IPS-15b (cell line): ENCODE measurements at regions not wholly inside any gene's neighbourhood (a gene's known extent, or its start where the extent isn't known, plus 50 kb on each side); places are given as distances from the start of the nearest gene placed in this dataset.

Experiments used
- H3K27me3 ChIP-seq: one replicate; pipeline ENCODE4 v1.6.1; 2013; ENCODE audit warnings: low read length; ENCODE audit not compliant: control insufficient read depth, insufficient read depth
- H3K36me3 ChIP-seq: one replicate; pipeline ENCODE4 v1.6.1; 2013; ENCODE audit warnings: low read length; ENCODE audit not compliant: control insufficient read depth, insufficient read depth
- H3K4me1 ChIP-seq: one replicate; pipeline ENCODE4 v1.6.1; 2013; ENCODE audit warnings: mild to moderate bottlenecking, low read length; ENCODE audit not compliant: control insufficient read depth, insufficient read depth
- H3K4me3 ChIP-seq: one replicate; pipeline ENCODE4 v1.5.1; 2013; ENCODE audit warnings: low read depth, low read length
- H3K9ac ChIP-seq: one replicate; pipeline ENCODE4 v1.6.1; 2013; ENCODE audit warnings: low read depth, mild to moderate bottlenecking, low read length
- H3K9me3 ChIP-seq: one replicate; pipeline ENCODE4 v1.6.1; 2013; ENCODE audit warnings: mild to moderate bottlenecking, low read length; ENCODE audit not compliant: control insufficient read depth, insufficient read depth

DNA sequence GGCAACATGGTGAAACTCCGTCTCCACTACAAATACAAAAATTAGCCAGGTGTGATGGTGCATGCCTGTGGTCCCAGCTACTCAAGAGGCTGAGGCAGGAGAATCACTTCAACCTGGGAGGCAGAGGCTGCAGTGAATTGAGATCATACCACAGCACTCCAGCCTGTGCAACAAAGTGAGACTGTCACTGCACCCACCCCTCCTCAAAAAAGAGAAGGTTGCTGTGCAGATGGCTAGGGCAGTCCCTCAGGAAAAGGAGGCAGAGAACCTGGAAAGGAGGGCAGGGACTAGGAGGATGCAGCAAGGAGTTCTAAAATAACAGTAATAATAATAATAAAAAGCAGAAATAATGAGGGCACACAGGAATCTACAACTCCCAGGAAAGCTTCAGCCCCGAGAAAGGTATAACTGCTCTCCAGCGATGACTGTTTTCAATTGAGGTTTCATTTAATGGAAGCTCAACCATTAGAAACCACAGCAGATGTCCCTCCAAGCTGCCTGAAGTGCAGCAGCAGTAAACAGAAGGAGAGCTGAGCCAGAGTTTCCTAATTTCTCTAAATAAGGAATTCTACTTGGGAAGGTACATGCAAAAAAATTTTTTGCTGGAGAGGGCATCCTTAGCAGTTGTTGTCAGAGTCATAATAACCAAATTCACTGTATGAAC, 326.5 kb downstream of the GATA3 start:
- H3K27me3 ChIP-seq: no peaks in the 10 kb centered on the region
- H3K36me3 ChIP-seq: no peaks in the 10 kb centered on the region
- no peak overlapping the region for H3K4me3 ChIP-seq
- peaks cover 4% of the 10 kb centered on the region for H3K4me1 ChIP-seq
- H3K9me3 ChIP-seq: no peaks in the 10 kb centered on the region
- H3K9ac ChIP-seq: no peak overlapping the region

- H3K4me1 ChIP-seq: no peaks in the 10 kb centered on the region
- H3K9ac ChIP-seq: no peak overlapping the region
- no peaks in the 10 kb centered on the region for H3K9me3 ChIP-seq
- H3K27me3 ChIP-seq: no peaks in the 10 kb centered on the region
- H3K36me3 ChIP-seq: no peaks in the 10 kb centered on the region
- no peak overlapping the region for H3K4me3 ChIP-seq
Observed at GRCh38 chr10:8386781-8387180, 332.3 kb downstream of the GATA3 start.

DNA sequence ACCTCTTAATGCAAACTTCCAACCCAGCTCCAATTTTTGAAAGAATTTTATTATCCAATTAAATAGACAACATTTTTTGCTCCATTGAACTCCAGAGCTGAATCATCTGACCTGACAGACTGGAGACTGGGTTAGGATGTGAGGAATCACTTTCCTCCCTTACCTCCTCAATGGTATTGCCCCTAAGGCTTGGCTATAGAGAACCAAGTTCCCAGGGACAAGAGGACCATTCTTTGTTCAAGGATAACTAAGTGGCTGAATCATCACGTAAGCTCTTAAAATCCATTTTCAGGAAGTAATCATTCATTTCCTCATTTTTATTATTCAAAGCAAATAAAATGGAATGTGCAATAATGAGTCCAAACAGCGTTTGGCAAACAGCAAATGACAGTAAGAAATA, 335.1 kb downstream of the GATA3 start:
- Histone ChIP-seq H3K4me1 (no peaks in the 10 kb centered on the region), H3K9me3 (no peaks in the 10 kb centered on the region), H3K27me3 (no peaks in the 10 kb centered on the region), H3K36me3 (no peaks in the 10 kb centered on the region), H3K4me3 (no peak overlapping the region), H3K9ac (no peak overlapping the region)

DNA sequence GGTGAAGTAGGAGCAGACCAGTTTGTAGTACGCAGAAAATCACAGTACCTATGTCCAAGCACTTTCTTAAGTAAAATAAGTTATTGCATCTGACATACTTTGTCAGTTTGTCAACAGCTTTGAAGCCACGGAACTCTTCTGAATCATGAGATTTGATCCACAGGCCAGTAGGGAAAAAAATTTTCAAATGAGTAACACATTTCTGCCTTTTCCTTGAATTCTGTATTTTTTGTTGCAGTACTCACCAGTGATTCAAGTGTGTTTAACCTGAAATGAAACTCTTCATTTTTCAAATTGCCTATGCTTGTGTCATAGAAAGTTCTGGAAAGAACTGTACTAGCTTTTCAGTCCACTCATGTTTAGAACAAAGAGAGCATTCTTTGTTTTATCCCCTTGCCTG, 337.7 kb downstream of the GATA3 start:
- no peak overlapping the region for H3K9ac ChIP-seq
- no peak overlapping the region for H3K4me3 ChIP-seq
- H3K36me3 ChIP-seq: no peaks in the 10 kb centered on the region
- H3K9me3 ChIP-seq: no peaks in the 10 kb centered on the region
- H3K4me1 ChIP-seq: no peaks in the 10 kb centered on the region
- H3K27me3 ChIP-seq: no peaks in the 10 kb centered on the region

DNA sequence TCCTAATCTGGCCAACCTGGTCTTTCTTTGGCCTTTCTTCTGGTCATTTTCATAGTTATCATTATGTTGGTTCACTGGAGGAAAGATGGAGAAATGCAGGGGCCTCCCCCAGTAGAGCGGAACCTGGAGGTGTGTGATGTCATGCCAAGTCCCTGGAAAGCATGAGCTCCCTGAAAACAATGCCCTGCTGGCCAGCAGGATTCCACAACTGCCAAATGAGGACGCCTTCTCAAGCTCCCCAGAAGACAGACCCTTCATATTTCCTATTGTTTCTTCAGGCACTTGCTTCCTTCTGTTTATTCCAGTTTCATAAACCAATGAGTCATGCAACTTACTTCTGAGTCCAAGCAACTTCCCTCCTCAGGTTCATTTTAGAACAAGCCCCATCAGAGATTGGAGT, 339.0 kb downstream of the GATA3 start:
- Histone ChIP-seq H3K4me1 (no peaks in the 10 kb centered on the region), H3K9me3 (no peaks in the 10 kb centered on the region), H3K36me3 (no peaks in the 10 kb centered on the region), H3K27me3 (no peaks in the 10 kb centered on the region), H3K9ac (no peak overlapping the region), H3K4me3 (no peak overlapping the region)

DNA sequence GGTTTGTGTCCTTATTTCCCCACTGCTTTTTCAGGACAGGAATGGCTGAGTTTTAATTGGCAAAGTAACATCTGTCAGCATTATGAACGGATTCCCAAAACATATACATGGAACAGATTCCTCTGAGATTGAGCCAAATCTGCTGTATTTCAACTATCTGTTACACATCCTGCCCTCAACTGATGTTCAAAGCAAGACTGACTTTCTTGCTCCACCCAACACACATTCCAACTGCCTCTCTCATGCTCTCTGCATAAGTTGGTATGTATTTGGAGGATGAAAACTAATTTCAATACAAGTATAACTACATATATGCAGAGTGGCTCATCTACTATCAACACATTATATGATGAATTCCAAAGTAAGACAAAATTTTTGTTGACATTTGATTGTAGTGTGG, 342.2 kb downstream of the GATA3 start:
- H3K4me3 ChIP-seq: no peak overlapping the region
- peaks cover 5% of the 10 kb centered on the region for H3K4me1 ChIP-seq

GRCh38 chr10:8398771-8399170, 344.3 kb downstream of the GATA3 start:
- Histone ChIP-seq H3K27me3 (no peaks in the 10 kb centered on the region), H3K36me3 (no peaks in the 10 kb centered on the region), H3K9ac (no peak overlapping the region), H3K9me3 (no peaks in the 10 kb centered on the region), H3K4me3 (no peak overlapping the region), H3K4me1 (peaks cover 5% of the 10 kb centered on the region)

More for the DNA sequence above, 342.2 kb downstream of the GATA3 start:
- Histone ChIP-seq H3K9ac (no peak overlapping the region), H3K27me3 (no peaks in the 10 kb centered on the region), H3K36me3 (no peaks in the 10 kb centered on the region), H3K9me3 (no peaks in the 10 kb centered on the region)

DNA sequence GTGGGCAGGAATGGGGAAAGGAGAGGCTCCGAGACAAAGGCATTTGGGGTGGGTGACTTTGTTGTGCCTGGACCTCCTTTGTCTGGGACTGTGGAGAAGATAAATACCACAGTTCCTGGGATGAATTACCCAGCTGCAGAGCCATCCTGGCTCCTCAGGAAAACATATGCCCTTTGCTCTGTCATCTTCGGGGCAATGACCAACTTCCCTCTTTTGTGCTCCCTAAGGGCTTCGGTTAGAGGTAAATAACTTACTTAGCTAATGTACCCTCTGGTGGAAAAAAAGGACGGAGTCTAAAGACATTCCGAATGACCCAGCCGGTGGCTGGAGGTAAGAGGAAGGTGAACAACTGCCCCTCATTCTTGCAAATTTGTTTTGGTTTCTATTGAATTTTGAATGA, 345.7 kb downstream of the GATA3 start:
- Histone ChIP-seq H3K4me3 (no peak overlapping the region), H3K9me3 (no peaks in the 10 kb centered on the region), H3K4me1 (peaks cover 5% of the 10 kb centered on the region), H3K9ac (no peak overlapping the region), H3K36me3 (no peaks in the 10 kb centered on the region), H3K27me3 (no peaks in the 10 kb centered on the region)

DNA sequence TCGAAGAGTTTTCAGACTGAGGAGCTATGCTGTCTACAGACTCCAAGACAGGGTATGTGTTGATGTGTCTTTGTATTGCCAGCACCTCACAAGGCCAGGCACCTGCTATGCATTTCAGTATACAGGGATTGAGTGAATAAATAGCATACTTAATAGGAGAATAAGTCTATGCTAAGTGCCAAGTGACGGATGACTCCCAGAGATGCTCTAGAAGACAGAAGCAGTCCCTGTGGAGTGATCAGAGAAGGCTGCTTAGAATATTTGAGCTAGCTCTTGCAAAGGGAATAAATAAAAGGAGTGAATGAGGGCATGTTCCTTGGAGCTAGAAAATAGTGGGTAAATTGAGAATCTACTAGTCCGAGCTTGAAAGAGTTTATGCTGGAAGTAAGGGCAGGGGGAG, 346.4 kb downstream of the GATA3 start:
- no peak overlapping the region for H3K9ac ChIP-seq
- H3K9me3 ChIP-seq: no peaks in the 10 kb centered on the region
- H3K27me3 ChIP-seq: no peaks in the 10 kb centered on the region
- H3K36me3 ChIP-seq: no peaks in the 10 kb centered on the region
- peaks cover 5% of the 10 kb centered on the region for H3K4me1 ChIP-seq
- no peak overlapping the region for H3K4me3 ChIP-seq

DNA sequence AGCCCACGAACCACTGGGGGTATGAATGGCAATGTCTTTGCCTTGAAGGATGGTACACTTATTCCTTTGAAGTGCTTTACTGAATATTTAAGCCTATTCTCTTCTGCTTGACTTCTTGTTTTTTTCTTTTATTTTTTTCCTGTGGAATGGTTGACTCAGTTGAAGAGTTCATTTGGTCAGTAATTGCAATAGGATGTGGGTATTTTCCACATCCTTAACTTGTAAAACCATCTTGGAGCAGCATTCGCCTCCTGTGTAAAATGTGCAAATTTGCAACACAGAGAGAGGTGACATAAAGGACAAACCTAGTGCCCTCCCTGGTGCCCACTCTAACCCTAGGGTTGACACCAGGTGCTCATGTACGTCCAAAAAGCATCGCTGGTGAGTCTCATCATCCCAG, 347.0 kb downstream of the GATA3 start:
- Histone ChIP-seq H3K4me3 (no peak overlapping the region), H3K9me3 (no peaks in the 10 kb centered on the region), H3K27me3 (no peaks in the 10 kb centered on the region), H3K36me3 (no peaks in the 10 kb centered on the region), H3K4me1 (peaks cover 5% of the 10 kb centered on the region), H3K9ac (no peak overlapping the region)

GRCh38 chr10:8402576-8402975, 348.1 kb downstream of the GATA3 start:
- H3K4me3 ChIP-seq: no peak overlapping the region
- peaks cover 5% of the 10 kb centered on the region for H3K4me1 ChIP-seq
- no peaks in the 10 kb centered on the region for H3K36me3 ChIP-seq
- H3K27me3 ChIP-seq: no peaks in the 10 kb centered on the region
- H3K9ac ChIP-seq: no peak overlapping the region
- no peaks in the 10 kb centered on the region for H3K9me3 ChIP-seq

DNA sequence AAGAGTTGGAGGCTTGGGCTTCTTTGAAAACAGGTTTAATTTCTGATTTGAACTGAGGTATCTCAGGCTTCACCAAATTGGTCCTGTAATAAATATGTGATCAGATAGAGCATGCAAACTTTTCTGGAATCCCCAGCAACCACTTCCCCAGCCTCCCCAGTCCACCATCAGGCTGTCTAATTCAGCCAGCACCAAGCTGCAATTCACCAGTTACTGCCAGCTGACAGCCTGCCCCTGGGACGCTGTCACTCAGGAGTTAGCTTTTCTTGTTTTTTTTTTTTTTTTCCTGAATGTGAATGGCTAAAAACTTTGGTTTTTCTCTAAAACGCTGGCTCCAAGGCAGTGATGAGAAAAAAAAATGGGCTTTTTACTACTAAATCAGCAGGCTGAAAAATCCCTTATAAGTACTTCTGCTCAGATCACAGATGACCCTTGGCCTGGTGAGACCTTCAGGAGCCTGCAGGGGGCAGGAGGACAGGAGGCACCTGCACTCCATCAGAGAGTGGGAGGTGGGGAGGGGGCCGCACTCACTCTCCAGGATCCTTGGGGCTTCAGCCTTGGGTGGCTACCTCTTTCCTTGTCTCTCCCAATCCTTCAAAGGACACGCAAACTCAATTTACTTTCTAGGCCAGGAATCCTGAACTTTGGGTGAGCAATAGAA, 349.4 kb downstream of the GATA3 start:
- Histone ChIP-seq H3K4me3 (no peak overlapping the region), H3K4me1 (peaks cover 5% of the 10 kb centered on the region), H3K27me3 (no peaks in the 10 kb centered on the region), H3K9me3 (no peaks in the 10 kb centered on the region), H3K36me3 (no peaks in the 10 kb centered on the region), H3K9ac (no peak overlapping the region)
